Thyroid gland (tissue), 4 donors: ENCODE measurements at regions not wholly inside any gene's neighbourhood (a gene's known extent, or its start where the extent isn't known, plus 50 kb on each side); places are given as distances from the start of the nearest gene placed in this dataset.

ENCODE experiments used
- DNase-seq, 2 donors: peaks; one replicate each; pipeline ENCODE4 v3.0.0-alpha.2; 2019
- H3K27ac ChIP-seq, 3 donors: fragments of 200-600 bp; sonication (generic); 1 replicate in 2 of 3; 2 replicates in 1 of 3; pipeline ENCODE4 v1.5.1; 2016 to 2019; ENCODE audit warnings: mild to moderate bottlenecking in 1 of 3, moderate library complexity in 1 of 3
- H3K27me3 ChIP-seq: fragments of 200-600 bp; sonication (generic); one replicate; pipeline ENCODE4 v1.5.1; 2019
- H3K36me3 ChIP-seq, 2 donors: fragments of 200-600 bp; sonication (generic); one replicate each; pipeline ENCODE4 v1.5.1; 2016 to 2019
- H3K4me1 ChIP-seq, 2 donors: fragments of 200-600 bp; sonication (generic); one replicate each; pipeline ENCODE4 v1.5.1; 2017 to 2019
- H3K4me3 ChIP-seq, 3 donors: fragments of 200-600 bp; sonication (generic); replicated peaks in 1 of 3; 1 replicate in 2 of 3; 2 replicates in 1 of 3; pipeline ENCODE4 v1.5.1; 2016; ENCODE audit warnings: mild to moderate bottlenecking in 1 of 3
- H3K9me3 ChIP-seq: fragments of 200-600 bp; sonication (generic); one replicate; pipeline ENCODE4 v1.5.1; 2017
- POLR2A ChIP-seq, 2 donors: fragments of 450-650 bp; IDR thresholded peaks; one replicate each; pipeline ENCODE4 v1.6.1; 2017; ENCODE audit warnings: antibody characterized with exemption in 2 of 2, mild to moderate bottlenecking in 2 of 2, moderate library complexity in 1 of 2
- WGBS, 2 donors: methylation state at CpG; one replicate each; pipeline ENCODE4 v1.1.5; 2017; 5-methylcytosine and 5-hydroxymethylcytosine counted together
- intact Hi-C: fragments of 100-400 bp; cut with DNase I; formaldehyde crosslinking; loops from one replicate; pipeline ENCODE4 v1.15.1; 2023
- TF ChIP-seq, protein P1 (sequence below), 6 experiments: fragments of 200-600 bp in 3 of 6; fragments of 450-650 bp in 3 of 6; sonication (generic) in 3 of 6; IDR thresholded peaks; one replicate each; pipeline ENCODE4 v1.5.1; 2016 to 2019; ENCODE audit warnings: antibody characterized with exemption in 6 of 6, mild to moderate bottlenecking in 2 of 6, inconsistent platforms in 1 of 6, moderate library complexity in 1 of 6

DNA sequence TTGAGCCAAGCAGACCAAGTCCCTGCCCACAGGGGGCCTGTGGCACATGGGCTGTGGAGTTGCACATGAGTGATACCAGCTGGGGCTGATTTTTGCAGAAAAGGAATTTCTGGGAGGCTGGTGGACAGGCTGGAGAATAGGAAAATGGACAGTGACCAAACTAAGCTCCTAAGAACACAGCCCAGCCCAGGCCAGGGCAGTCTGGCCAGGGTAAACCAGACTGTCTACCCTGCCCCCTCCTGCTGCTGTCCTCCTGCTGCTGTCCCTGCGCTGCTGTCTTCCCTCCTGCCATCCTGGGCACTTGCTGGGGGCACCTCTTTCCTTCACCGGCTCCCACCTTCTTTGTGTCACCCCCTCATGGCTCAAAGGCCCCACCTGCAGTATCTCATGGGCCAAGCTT lies 219.2 kb downstream of the ZIC5 start:
- no peak for DNase-seq
- no peaks in the 10 kb centered on the region for H3K36me3 ChIP-seq
- WGBS, 2 donors = 87 to 91% methylated on average over 2 of the region's 2 CpGs
- no peaks in the 10 kb centered on the region for H3K4me1 ChIP-seq
- TF ChIP-seq, protein P1, sequence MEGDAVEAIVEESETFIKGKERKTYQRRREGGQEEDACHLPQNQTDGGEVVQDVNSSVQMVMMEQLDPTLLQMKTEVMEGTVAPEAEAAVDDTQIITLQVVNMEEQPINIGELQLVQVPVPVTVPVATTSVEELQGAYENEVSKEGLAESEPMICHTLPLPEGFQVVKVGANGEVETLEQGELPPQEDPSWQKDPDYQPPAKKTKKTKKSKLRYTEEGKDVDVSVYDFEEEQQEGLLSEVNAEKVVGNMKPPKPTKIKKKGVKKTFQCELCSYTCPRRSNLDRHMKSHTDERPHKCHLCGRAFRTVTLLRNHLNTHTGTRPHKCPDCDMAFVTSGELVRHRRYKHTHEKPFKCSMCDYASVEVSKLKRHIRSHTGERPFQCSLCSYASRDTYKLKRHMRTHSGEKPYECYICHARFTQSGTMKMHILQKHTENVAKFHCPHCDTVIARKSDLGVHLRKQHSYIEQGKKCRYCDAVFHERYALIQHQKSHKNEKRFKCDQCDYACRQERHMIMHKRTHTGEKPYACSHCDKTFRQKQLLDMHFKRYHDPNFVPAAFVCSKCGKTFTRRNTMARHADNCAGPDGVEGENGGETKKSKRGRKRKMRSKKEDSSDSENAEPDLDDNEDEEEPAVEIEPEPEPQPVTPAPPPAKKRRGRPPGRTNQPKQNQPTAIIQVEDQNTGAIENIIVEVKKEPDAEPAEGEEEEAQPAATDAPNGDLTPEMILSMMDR (IDR thresholded peaks at IDR 0.05) = no peak
- no peak for TF ChIP-seq POLR2A (IDR thresholded peaks at IDR 0.05)
- H3K27ac ChIP-seq = no peak overlapping the region
- intact Hi-C loops = no loop called here
- H3K9me3 ChIP-seq = no peaks in the 10 kb centered on the region
- H3K4me3 ChIP-seq = no peak overlapping the region
- no peaks in the 10 kb centered on the region for H3K27me3 ChIP-seq

DNA sequence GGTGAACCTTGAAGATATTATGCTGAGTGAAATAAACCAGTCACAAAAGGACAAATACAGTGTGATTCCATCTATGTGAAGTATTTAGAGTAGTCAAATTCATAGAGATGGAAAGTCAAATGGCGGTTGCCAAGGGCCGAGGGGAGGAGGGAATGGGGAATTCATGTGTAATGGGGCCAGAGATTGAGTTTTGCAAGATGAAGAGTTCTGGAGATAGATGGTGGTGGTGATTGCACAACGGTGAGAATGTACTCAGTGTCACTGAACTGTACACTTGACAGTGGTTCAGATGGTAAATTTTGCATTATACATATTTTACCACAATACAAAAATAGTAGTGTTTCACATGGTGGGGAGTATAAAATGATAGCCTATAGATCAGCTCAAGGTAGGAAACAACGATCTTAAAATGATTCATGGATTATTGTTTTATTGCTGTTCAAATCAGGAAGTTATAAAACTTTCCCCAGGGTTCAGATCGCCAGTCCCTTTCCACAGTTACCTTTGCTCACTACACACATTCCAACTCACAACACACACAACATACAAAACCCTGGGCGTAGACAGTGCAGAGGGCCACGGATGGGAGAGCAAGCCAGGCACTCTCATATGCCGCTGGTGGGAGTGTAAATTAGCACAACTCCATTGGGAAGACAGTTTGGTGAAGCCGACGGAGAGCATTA lies 219.9 kb downstream of the ZIC5 start:
- TF ChIP-seq POLR2A (IDR thresholded peaks at IDR 0.05) = no peak
- TF ChIP-seq, protein P1 (IDR thresholded peaks at IDR 0.05) = no peak

DNA sequence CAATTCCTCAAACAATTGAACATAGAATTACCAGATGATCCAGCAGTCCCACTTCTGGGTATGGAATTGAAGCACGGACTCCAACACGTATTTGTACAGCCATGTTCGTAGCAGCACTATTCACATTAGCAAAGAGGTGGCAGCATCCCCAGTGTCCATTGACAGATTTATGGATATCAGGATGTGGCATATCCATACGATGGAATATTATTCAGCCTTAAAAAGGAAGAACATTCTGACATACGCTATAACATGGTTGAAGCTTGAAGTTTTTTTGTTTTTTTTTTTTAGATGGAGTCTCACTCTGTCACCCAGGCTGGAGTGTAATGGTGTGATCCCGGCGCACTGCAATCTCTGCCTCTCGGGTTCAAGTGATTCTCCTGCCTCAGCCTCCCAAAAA lies 220.6 kb downstream of the ZIC5 start:
- intact Hi-C loops = no loop called here
- Histone ChIP-seq H3K36me3 (no peaks in the 10 kb centered on the region), H3K9me3 (no peaks in the 10 kb centered on the region), H3K4me3 (no peak overlapping the region), H3K27me3 (no peaks in the 10 kb centered on the region), H3K27ac (no peak overlapping the region), H3K4me1 (no peaks in the 10 kb centered on the region)
- WGBS, 2 donors = 98% methylated on average over 8 of the region's 8 CpGs
- DNase-seq = no peak
- TF ChIP-seq, protein P1 (IDR thresholded peaks at IDR 0.05) = no peak

More for the DNA sequence above, 219.9 kb downstream of the ZIC5 start:
- DNase-seq = no peak
- no peaks in the 10 kb centered on the region for H3K27me3 ChIP-seq
- WGBS, 2 donors = 91 to 92% methylated on average over 10 of the region's 10 CpGs
- no peak overlapping the region for H3K27ac ChIP-seq
- intact Hi-C loops = no loop called here
- H3K9me3 ChIP-seq = no peaks in the 10 kb centered on the region
- H3K4me1 ChIP-seq = no peaks in the 10 kb centered on the region
- no peaks in the 10 kb centered on the region for H3K36me3 ChIP-seq
- H3K4me3 ChIP-seq = no peak overlapping the region

DNA sequence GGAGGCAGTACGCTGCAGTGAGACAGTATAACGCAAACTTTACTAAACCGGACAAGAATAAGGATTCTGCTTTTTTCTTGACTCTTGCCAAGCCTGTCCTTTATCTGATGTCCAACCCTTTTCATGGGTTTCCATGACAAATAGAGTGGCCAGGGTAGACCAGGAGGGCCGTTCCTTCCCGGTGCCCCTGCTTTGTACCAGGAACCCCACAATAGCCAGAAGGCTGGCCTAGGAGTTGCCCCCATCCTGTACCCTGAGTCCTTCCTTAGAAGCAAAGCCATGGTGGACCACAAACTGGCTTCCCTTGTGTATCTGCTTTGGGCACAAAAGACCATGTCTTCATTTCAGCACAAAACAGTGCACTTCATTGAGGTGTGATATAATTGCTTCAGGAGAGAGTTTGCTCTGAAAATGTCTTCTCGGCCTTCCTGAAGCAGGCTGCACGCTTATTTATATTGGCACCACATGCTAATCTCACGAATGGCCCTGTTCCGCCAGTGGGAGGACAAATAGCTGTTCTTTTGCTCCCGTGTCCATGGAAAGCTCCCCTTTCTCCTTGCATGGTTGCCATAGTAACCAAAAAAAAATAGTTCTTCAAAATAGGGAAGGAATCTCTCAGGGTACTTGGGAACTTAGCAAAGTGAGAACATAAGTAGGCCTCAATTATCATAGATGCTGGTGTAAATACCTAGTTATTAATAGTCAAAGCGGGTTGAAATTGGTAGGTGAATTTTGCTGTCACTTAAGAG lies 222.1 kb downstream of the ZIC5 start:
- DNase-seq = no peak
- Histone ChIP-seq H3K4me3 (no peak overlapping the region), H3K27me3 (no peaks in the 10 kb centered on the region), H3K27ac (no peak overlapping the region), H3K9me3 (no peaks in the 10 kb centered on the region), H3K36me3 (no peaks in the 10 kb centered on the region), H3K4me1 (no peaks in the 10 kb centered on the region)
- TF ChIP-seq, protein P1 (IDR thresholded peaks at IDR 0.05) = no peak
- intact Hi-C loops = no loop called here
- 82% methylated on average over 11 of the region's 11 CpGs for WGBS, 2 donors

DNA sequence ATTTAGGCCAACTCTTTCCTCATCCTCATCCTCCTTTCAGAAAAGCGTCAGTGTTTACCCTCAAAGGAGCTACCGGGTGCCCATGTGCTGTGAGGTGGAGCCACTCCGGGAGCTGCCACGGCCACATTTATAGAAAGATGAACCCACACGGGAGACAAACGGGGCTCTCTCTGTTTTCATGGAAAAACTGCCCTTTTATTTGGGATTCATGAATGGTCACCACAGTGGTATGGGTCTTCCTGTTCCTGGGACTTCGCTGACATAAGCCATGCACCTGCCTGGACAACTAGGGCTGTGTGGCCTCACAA lies 224.2 kb downstream of the ZIC5 start:
- Histone ChIP-seq H3K9me3 (no peaks in the 10 kb centered on the region), H3K4me3 (no peak overlapping the region), H3K27ac (no peak overlapping the region), H3K27me3 (no peaks in the 10 kb centered on the region), H3K4me1 (peaks cover 0 to 7% of the 10 kb centered on the region in 2 donors), H3K36me3 (no peaks in the 10 kb centered on the region)
- DNase-seq = no peak
- 61 to 64% methylated on average over 7 of the region's 7 CpGs for WGBS, 2 donors
- no peak for TF ChIP-seq POLR2A (IDR thresholded peaks at IDR 0.05)
- TF ChIP-seq, protein P1 (IDR thresholded peaks at IDR 0.05) = no peak
- intact Hi-C loops = no loop called here
